ENCODE measurements at regions not wholly inside any gene's neighbourhood (a gene's known extent, or its start where the extent isn't known, plus 50 kb on each side); places are given as distances from the start of the nearest gene placed in this dataset.
A peak's percentile ranks its signal among the peaks of the same experiment; 100 is the strongest.

DNA sequence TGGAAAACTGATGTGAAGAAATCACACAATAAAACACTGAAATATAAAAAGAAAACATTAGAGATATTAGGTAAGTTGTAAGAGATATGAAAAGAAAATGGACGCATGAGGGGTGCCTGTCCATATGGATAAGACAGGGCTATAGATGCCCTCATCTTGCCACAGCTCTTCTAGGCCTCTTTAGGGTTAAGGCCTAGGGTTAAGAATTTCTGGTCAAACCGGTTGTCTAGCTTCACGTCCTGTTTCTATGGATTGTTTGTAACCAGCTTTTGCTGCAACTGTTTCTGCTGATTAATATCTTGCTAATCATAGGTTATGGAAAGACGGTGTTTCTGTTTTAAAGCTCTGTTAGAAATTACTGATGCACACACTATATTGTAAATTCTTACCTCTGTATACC, 389.9 kb upstream of the CTNND2 start:
- Histone ChIP-seq H3K79me2 (ENCODE audit: insufficient read depth, low read depth, low read length) (no peaks in the 10 kb centered on the region), H3K9me2 (ENCODE audit: insufficient read depth, low read length) (no peaks in the 10 kb centered on the region), H3K4me2 (ENCODE audit: low read length) (no peak overlapping the region), H3K27ac (ENCODE audit: low read depth, low read length, poor library complexity, severe bottlenecking) (no peak overlapping the region), H4K20me1 (ENCODE audit: insufficient read depth, low read length) (no peaks in the 10 kb centered on the region), H3K4me3 (ENCODE audit: low read depth, low read length, poor library complexity, severe bottlenecking) (no peak overlapping the region), H3K4me1 (ENCODE audit: insufficient read depth, low read length, poor library complexity, severe bottlenecking) (no peaks in the 10 kb centered on the region), H3K36me3 (ENCODE audit: insufficient read depth, low read length) (no peaks in the 10 kb centered on the region), H2AFZ (ENCODE audit: low read length) (no peak overlapping the region), H3K9me3 (ENCODE audit: low read length) (peaks cover 23% of the 10 kb centered on the region; the same call in 1 of the 2 replicates)
- TF ChIP-seq, protein P1, sequence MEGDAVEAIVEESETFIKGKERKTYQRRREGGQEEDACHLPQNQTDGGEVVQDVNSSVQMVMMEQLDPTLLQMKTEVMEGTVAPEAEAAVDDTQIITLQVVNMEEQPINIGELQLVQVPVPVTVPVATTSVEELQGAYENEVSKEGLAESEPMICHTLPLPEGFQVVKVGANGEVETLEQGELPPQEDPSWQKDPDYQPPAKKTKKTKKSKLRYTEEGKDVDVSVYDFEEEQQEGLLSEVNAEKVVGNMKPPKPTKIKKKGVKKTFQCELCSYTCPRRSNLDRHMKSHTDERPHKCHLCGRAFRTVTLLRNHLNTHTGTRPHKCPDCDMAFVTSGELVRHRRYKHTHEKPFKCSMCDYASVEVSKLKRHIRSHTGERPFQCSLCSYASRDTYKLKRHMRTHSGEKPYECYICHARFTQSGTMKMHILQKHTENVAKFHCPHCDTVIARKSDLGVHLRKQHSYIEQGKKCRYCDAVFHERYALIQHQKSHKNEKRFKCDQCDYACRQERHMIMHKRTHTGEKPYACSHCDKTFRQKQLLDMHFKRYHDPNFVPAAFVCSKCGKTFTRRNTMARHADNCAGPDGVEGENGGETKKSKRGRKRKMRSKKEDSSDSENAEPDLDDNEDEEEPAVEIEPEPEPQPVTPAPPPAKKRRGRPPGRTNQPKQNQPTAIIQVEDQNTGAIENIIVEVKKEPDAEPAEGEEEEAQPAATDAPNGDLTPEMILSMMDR (conservative IDR thresholded peaks at IDR 0.05; ENCODE audit: low read length): no peak
- TF ChIP-seq EZH2phosphoT487 (IDR thresholded peaks at IDR 0.05; ENCODE audit: borderline replicate concordance, low read depth, low read length): no peak
- no TSS peak for BruUV-seq (replicated peaks)
- intact Hi-C loops (cut with micrococcal nuclease; ENCODE audit: unreplicated experiment): no loop called here
- ChIA-PET POLR2A (no interaction called here), CTCF (ENCODE audit: unreplicated experiment) (no interaction called here)
- no peak for DNase-seq (ENCODE audit: low spot score)

DNA sequence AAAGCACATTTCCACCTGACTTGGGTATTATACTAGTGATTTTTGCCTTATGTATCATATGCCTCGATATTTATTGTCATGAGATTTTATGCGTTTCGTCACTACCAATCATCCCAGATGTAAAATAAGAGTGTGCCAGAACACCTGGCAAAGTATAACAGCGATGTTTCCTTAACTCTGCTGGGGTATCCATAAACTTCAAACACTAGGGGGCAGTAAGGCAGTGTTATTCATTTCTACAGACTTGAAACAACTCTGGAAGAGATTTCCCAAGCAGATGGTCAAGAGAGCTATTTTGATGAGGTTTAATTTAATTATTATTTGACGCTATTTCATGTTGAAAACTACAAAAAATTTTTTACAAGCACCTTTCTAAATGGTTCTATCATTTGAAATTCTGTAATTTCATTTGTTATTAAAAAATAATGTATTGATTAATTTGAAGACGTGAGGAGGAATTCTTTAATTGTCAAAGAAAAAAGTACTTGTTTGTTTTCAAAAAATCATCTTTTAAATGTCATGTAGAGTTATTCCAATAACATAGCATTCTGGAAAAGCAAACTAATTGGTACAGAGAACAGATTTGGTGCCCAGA, 388.5 kb upstream of the CTNND2 start:
- no peak for TF ChIP-seq EZH2phosphoT487 (IDR thresholded peaks at IDR 0.05; ENCODE audit: borderline replicate concordance, low read depth, low read length)
- TF ChIP-seq, protein P1 (conservative IDR thresholded peaks at IDR 0.05; ENCODE audit: low read length): peak; percentile 58
- H3K9me2 ChIP-seq (ENCODE audit: insufficient read depth, low read length): no peaks in the 10 kb centered on the region
- BruUV-seq (replicated peaks): no TSS peak
- no peak overlapping the region for H3K27ac ChIP-seq (ENCODE audit: low read depth, low read length, poor library complexity, severe bottlenecking)
- peak; percentile 9 for DNase-seq (ENCODE audit: low spot score)
- H3K4me1 ChIP-seq (ENCODE audit: insufficient read depth, low read length, poor library complexity, severe bottlenecking): no peaks in the 10 kb centered on the region
- H3K36me3 ChIP-seq (ENCODE audit: insufficient read depth, low read length): no peaks in the 10 kb centered on the region
- ChIA-PET POLR2A (no interaction called here), CTCF (ENCODE audit: unreplicated experiment) (no interaction called here)
- H3K9me3 ChIP-seq (ENCODE audit: low read length): peaks cover 23% of the 10 kb centered on the region; the same call in 1 of the 2 replicates
- H3K79me2 ChIP-seq (ENCODE audit: insufficient read depth, low read depth, low read length): no peaks in the 10 kb centered on the region
- H2AFZ ChIP-seq (ENCODE audit: low read length): no peak overlapping the region
- no peak overlapping the region for H3K4me2 ChIP-seq (ENCODE audit: low read length)
- H3K4me3 ChIP-seq (ENCODE audit: low read depth, low read length, poor library complexity, severe bottlenecking): no peak overlapping the region
- intact Hi-C loops (cut with micrococcal nuclease; ENCODE audit: unreplicated experiment): no loop called here
- H4K20me1 ChIP-seq (ENCODE audit: insufficient read depth, low read length): no peaks in the 10 kb centered on the region

GRCh38 chr5:12284604-12285003, 380.4 kb upstream of the CTNND2 start:
- H3K9me3 ChIP-seq (ENCODE audit: low read length): no peaks in the 10 kb centered on the region
- no TSS peak for BruUV-seq (replicated peaks)
- POLR2A ChIA-PET: interaction anchor here (0.5 kb wide), 1 partner anchor 1112 kb away, joined by 4 read pairs; no protein-coding TSS in a partner anchor
- H3K36me3 ChIP-seq (ENCODE audit: insufficient read depth, low read length): no peaks in the 10 kb centered on the region
- CTCF ChIA-PET (ENCODE audit: unreplicated experiment): no interaction called here
- no peaks in the 10 kb centered on the region for H3K79me2 ChIP-seq (ENCODE audit: insufficient read depth, low read depth, low read length)
- TF ChIP-seq, protein P1 (conservative IDR thresholded peaks at IDR 0.05; ENCODE audit: low read length): no peak
- no peak for TF ChIP-seq EZH2phosphoT487 (IDR thresholded peaks at IDR 0.05; ENCODE audit: borderline replicate concordance, low read depth, low read length)
- DNase-seq (ENCODE audit: low spot score): no peak
- H3K9me2 ChIP-seq (ENCODE audit: insufficient read depth, low read length): no peaks in the 10 kb centered on the region
- no peak overlapping the region for H3K4me2 ChIP-seq (ENCODE audit: low read length)
- H3K4me1 ChIP-seq (ENCODE audit: insufficient read depth, low read length, poor library complexity, severe bottlenecking): no peaks in the 10 kb centered on the region
- no peak overlapping the region for H3K4me3 ChIP-seq (ENCODE audit: low read depth, low read length, poor library complexity, severe bottlenecking)
- H3K27ac ChIP-seq (ENCODE audit: low read depth, low read length, poor library complexity, severe bottlenecking): no peak overlapping the region
- intact Hi-C loops (cut with micrococcal nuclease; ENCODE audit: unreplicated experiment): no loop called here
- H4K20me1 ChIP-seq (ENCODE audit: insufficient read depth, low read length): no peaks in the 10 kb centered on the region
- no peak overlapping the region for H2AFZ ChIP-seq (ENCODE audit: low read length)
